Jurkat, Clone E6-1 (cell line): ENCODE measurements at regions not wholly inside any gene's neighbourhood (a gene's known extent, or its start where the extent isn't known, plus 50 kb on each side); places are given as distances from the start of the nearest gene placed in this dataset.

ENCODE experiments used
- DNase-seq: peaks from one replicate; pipeline ENCODE4 v3.0.0-alpha.2; 2011; ENCODE audit warnings: low read depth, low spot score
- H3K4me3 ChIP-seq: 2 replicates; pipeline ENCODE4 v1.5.1; 2011; ENCODE audit warnings: mild to moderate bottlenecking, low read length, control low read depth, moderate library complexity

GRCh38 chr10:131440405-131441360 is 129.2 kb upstream of the TCERG1L start:
- no peak overlapping the region for H3K4me3 ChIP-seq
- no peak for DNase-seq

- H3K4me3 ChIP-seq: no peak overlapping the region
- no peak for DNase-seq
Observed at GRCh38 chr10:131442271-131442670, 130.8 kb upstream of the TCERG1L start.

GRCh38 chr10:131444286-131444685 is 132.8 kb upstream of the TCERG1L start:
- no peak overlapping the region for H3K4me3 ChIP-seq
- no peak for DNase-seq

- DNase-seq: peak; percentile 1
- no peak overlapping the region for H3K4me3 ChIP-seq
Observed at GRCh38 chr10:131444862-131445461, 133.4 kb upstream of the TCERG1L start.

- DNase-seq: no peak
- H3K4me3 ChIP-seq: no peak overlapping the region
Observed at GRCh38 chr10:131445623-131446022, 134.1 kb upstream of the TCERG1L start.

- DNase-seq: no peak
Observed at GRCh38 chr10:131446171-131446570, 134.7 kb upstream of the TCERG1L start.

GRCh38 chr10:131448171-131448570 is 136.7 kb upstream of the TCERG1L start:
- no peak for DNase-seq
- no peak overlapping the region for H3K4me3 ChIP-seq

More at GRCh38 chr10:131446171-131446570, 134.7 kb upstream of the TCERG1L start:
- H3K4me3 ChIP-seq: no peak overlapping the region

GRCh38 chr10:131448883-131449282 is 137.4 kb upstream of the TCERG1L start:
- no peak for DNase-seq
- no peak overlapping the region for H3K4me3 ChIP-seq

- DNase-seq: no peak
- no peak overlapping the region for H3K4me3 ChIP-seq
Observed at GRCh38 chr10:131450216-131450765, 138.8 kb upstream of the TCERG1L start.

- no peak overlapping the region for H3K4me3 ChIP-seq
- no peak for DNase-seq
Observed at GRCh38 chr10:131451407-131452015, 140.0 kb upstream of the TCERG1L start.

GRCh38 chr10:131452926-131453720 is 141.6 kb upstream of the TCERG1L start:
- H3K4me3 ChIP-seq: no peak overlapping the region

GRCh38 chr10:131453721-131454634 is 142.5 kb upstream of the TCERG1L start:
- DNase-seq: peak; percentile 60

More at GRCh38 chr10:131452926-131453720, 141.6 kb upstream of the TCERG1L start:
- no peak for DNase-seq

GRCh38 chr10:131456411-131456810 is 144.9 kb upstream of the TCERG1L start:
- DNase-seq: no peak
- no peak overlapping the region for H3K4me3 ChIP-seq

More at GRCh38 chr10:131453721-131454634, 142.5 kb upstream of the TCERG1L start:
- H3K4me3 ChIP-seq: no peak overlapping the region

- no peak overlapping the region for H3K4me3 ChIP-seq
- DNase-seq: no peak
Observed at GRCh38 chr10:131461093-131461492, 149.6 kb upstream of the TCERG1L start.

GRCh38 chr10:131464789-131465188 is 153.3 kb upstream of the TCERG1L start:
- DNase-seq: no peak
- H3K4me3 ChIP-seq: no peak overlapping the region

- no peak for DNase-seq
- no peak overlapping the region for H3K4me3 ChIP-seq
Observed at GRCh38 chr10:131469551-131469950, 158.0 kb upstream of the TCERG1L start.

- no peak for DNase-seq
- no peak overlapping the region for H3K4me3 ChIP-seq
Observed at GRCh38 chr10:131473645-131474044, 162.1 kb upstream of the TCERG1L start.

GRCh38 chr10:131474416-131474815 is 162.9 kb upstream of the TCERG1L start:
- DNase-seq: no peak
- no peak overlapping the region for H3K4me3 ChIP-seq
